ENCODE measurements at regions not wholly inside any gene's neighbourhood (a gene's known extent, or its start where the extent isn't known, plus 50 kb on each side); places are given as distances from the start of the nearest gene placed in this dataset.

- Histone ChIP-seq H3K36me3 (ENCODE audit: control insufficient read depth in 4 of 4, insufficient read depth in 3 of 4, low read depth in 1 of 4, low read length in 3 of 4) (no peaks in the 10 kb centered on the region), H3K4me3 (ENCODE audit: low read depth in 1 of 3, low read length in 3 of 3) (no peak overlapping the region), H3K4me1 (ENCODE audit: control insufficient read depth in 4 of 4, insufficient read depth in 4 of 4, low read length in 3 of 4) (no peaks in the 10 kb centered on the region), H3K27me3 (ENCODE audit: control insufficient read depth in 4 of 4, insufficient read depth in 4 of 4, low read length in 3 of 4) (peaks cover 0 to 2% (median 0%) of the 10 kb centered on the region in 4 donors), H3K9me3 (ENCODE audit: control insufficient read depth in 4 of 4, low read length in 3 of 4) (no peaks in the 10 kb centered on the region), H3K27ac (ENCODE audit: low read depth in 1 of 2, low read length in 2 of 2) (no peak overlapping the region), H3K9ac (ENCODE audit: low read depth in 1 of 2, low read length in 2 of 2) (no peak overlapping the region)
- 75% methylated on average over 7 of the region's 7 CpGs for WGBS
- TF ChIP-seq EGR1 (IDR thresholded peaks at IDR 0.05; ENCODE audit: low read depth in 2 of 2) (no peak), TAF1 (conservative IDR thresholded peaks at IDR 0.05) (no peak), YY1 (IDR thresholded peaks at IDR 0.05) (no peak), MAX (IDR thresholded peaks at IDR 0.05) (no peak), FOXA1 (IDR thresholded peaks at IDR 0.05) (no peak), JUND (IDR thresholded peaks at IDR 0.05) (no peak), CTCF (IDR thresholded peaks at IDR 0.05; ENCODE audit: low read depth, low read length, missing input control) (no peak), NR2F2 (IDR thresholded peaks at IDR 0.05) (no peak), ZBTB33 (IDR thresholded peaks at IDR 0.05) (no peak), REST (IDR thresholded peaks at IDR 0.05) (no peak), SP1 (IDR thresholded peaks at IDR 0.05) (no peak), ATF3 (IDR thresholded peaks at IDR 0.05) (no peak), RAD21 (IDR thresholded peaks at IDR 0.05) (no peak), HNF4A (conservative IDR thresholded peaks at IDR 0.05) (no peak), GABPA (IDR thresholded peaks at IDR 0.05 in 1 of 2, conservative IDR thresholded peaks at IDR 0.05 in 1 of 2) (no peak), HNF4G (IDR thresholded peaks at IDR 0.05) (no peak)
- DNase-seq (ENCODE audit: low spot score), result no peak
These were observed 470.8 kb upstream of the ADARB2 start for GRCh38 chr10:2208106-2208505.
